GM11168 (cell line): ENCODE measurements at regions not wholly inside any gene's neighbourhood (a gene's known extent, or its start where the extent isn't known, plus 50 kb on each side); places are given as distances from the start of the nearest gene placed in this dataset.

Source experiments
- in situ Hi-C: fragments of 300-500 bp; cut with MboI; formaldehyde crosslinking; loops from one replicate; pipeline ENCODE4 v1.12.0; 2022; ENCODE audit warnings: low sequenced_read_pairs; ENCODE audit not compliant: unreplicated experiment

DNA sequence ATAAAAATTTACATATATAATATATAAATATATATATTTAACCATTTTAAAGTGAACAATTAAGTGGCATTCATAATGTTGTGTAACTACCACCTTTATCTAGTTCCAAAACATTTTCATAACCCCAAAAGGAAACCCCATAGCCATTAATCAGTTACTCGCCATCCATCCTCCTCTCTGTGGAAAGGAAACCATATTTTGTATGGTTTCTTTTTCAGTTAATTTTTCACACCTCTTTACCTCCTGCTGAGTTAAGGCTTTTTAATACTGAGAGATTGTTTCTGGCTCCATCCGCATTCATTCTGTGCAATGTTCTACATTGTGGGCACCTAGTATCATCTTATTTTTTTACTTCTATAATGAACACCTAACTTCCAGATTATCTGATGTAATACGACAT is 512.1 kb downstream of the LMO4 start:
- in situ Hi-C loops, result no loop called here

GRCh38 chr1:87841332-87841731 is 512.7 kb downstream of the LMO4 start:
- in situ Hi-C loops, result no loop called here

DNA sequence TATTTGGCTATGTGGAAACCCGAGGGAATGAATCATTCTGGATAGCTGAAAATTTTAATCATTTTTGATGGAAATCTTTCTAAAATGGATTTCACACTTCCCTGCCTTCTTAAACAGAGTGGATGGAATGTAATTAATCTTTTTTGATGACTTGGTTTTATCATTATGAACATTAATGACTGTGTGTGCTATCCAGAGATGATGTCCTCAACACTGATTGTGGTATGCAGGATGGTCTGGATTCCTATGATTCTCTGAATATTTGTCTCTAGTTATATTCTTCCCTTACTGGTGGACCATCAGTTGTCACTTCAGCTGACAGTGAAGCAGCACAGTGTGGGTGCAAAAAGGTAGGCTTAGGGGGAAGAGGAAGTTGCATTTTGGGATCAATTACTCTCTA is 513.5 kb downstream of the LMO4 start:
- in situ Hi-C loops, result no loop called here

- in situ Hi-C loops, result no loop called here
These were observed 515.6 kb downstream of the LMO4 start for GRCh38 chr1:87844251-87844650.

GRCh38 chr1:87851490-87851889 is 522.8 kb downstream of the LMO4 start:
- in situ Hi-C loops, result no loop called here

GRCh38 chr1:87852410-87853161 is 523.9 kb downstream of the LMO4 start:
- in situ Hi-C loops, result no loop called here

DNA sequence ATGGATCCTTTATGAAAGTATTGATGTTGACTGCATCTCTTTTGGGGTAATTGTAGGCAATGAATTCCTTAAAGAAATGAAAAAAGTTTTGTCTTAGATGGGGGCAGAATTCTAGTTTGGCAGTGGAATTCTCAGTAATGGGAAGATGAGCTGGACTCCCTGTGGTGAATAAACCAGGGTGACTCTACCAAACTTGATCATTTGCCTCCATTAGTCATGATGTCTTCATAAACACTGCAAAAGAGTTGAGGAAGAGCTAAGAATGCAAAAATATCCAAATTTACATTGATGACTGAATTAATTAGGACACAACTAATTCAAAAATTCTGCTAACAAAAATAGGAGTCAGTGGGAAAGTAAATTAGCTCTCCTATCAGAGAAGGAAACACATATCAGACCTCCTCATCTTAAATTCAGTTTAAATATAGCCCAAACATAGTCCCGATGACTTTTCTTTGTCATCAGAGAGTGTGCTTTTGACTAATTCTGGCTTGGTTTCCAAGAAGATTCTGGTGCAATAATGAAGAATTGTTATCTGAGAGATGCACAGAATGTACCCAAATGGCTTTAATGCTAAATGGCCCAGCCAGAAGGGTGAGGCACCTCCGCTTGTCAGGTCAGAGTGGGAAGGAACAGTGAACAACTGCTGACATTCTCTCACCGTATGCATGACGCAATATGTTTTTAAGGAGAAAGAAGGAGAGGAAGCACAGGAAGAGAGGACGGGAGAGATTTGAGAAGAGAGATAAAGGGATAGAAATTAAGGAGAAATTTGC is 525.1 kb downstream of the LMO4 start:
- in situ Hi-C loops, result no loop called here

DNA sequence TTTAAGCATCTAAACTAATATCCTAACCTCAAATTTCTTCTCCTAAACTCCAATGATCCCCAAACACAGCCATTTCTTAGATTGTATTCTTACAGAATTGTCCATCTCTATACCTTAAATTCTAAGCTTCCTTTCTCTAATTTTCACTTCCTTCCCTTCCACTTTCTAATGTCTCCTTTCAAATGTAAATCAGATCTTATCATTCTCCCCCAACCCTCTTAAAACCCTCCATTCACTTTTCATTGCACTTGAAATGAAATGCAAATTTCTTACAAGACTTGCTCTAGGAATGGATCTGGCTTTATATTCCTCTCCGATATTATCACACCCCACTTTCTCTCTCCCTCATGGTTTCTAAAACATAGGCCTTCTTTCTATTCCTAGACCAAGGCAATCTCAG is 534.6 kb downstream of the LMO4 start:
- in situ Hi-C loops, result no loop called here

- in situ Hi-C loops, result no loop called here
These were observed 536.0 kb downstream of the LMO4 start for GRCh38 chr1:87864676-87865075.

GRCh38 chr1:87866416-87866815 is 537.7 kb downstream of the LMO4 start:
- in situ Hi-C loops, result no loop called here

DNA sequence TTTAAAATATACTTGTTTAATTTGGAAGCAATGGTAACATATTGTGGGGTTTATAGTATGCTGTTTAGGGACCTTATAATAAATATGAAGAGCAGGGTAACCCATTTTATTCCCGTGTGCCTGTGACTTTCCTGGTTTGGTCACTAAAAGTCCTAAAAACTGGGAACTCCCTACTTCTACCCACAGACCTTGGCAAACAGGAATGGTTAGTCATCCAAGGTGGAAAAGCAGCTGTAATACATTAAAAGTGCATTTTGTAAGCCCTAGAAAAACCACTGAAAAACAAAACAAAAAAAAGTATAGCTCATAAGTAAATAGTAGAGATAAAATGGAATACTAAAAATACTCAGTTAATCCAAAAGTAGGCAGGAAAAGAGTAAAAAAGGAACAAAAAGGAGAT is 538.9 kb downstream of the LMO4 start:
- in situ Hi-C loops, result no loop called here

- in situ Hi-C loops, result no loop called here
These were observed 540.9 kb downstream of the LMO4 start for GRCh38 chr1:87869567-87869966.

- in situ Hi-C loops, result no loop called here
These were observed 543.5 kb downstream of the LMO4 start for GRCh38 chr1:87872189-87872588.

GRCh38 chr1:87872692-87873091 is 544.0 kb downstream of the LMO4 start:
- in situ Hi-C loops, result no loop called here

DNA sequence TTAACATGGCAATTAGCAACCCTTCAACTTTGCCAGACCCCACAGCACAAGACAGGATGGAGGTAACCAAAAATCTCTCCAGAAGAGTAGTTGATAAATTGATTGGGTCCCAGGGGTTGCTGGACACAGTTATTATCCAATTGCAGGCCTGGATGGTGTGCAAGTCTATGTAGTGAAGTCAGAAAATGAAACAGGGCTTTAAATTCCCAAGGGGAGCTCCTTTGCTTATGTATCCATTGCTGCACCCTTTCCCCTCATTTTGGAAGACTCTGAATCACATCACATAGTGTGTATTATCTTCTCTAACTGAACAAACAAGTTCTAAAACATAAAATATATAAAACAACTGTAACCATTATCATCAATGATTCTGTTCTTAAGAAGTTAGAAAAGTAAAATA is 550.2 kb downstream of the LMO4 start:
- in situ Hi-C loops, result no loop called here

DNA sequence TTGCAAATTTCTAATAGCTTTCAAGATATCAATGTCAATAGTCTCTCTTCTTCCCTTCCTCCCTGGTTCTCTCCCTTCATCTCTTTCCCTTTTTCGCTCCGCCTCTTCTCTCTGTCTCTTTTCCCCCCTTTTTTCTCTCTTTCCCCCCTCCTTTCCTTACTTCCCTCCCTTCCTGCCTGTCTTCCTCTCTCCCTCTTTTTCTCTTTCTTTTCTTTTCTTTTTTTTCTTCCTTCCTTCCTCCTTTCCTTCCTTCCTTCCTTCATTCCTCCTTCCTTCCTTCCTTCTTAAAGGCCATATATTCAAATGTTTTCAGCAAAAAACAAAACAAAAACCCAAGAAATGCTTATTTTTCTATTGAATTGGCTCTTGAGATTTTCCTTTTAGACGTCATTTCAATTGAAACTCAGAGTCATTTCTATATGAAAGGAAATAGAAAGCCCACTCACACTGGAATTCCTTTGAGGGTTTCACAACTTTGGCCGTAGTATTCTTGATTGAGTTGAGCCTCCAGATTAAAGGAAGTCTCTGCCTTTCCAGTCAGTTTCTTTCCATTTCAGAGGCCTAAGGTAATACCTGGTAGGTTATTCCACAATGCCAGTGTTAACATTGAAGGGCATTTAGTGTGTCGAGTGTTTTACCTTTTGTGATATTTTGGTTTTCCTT is 551.5 kb downstream of the LMO4 start:
- in situ Hi-C loops, result no loop called here

DNA sequence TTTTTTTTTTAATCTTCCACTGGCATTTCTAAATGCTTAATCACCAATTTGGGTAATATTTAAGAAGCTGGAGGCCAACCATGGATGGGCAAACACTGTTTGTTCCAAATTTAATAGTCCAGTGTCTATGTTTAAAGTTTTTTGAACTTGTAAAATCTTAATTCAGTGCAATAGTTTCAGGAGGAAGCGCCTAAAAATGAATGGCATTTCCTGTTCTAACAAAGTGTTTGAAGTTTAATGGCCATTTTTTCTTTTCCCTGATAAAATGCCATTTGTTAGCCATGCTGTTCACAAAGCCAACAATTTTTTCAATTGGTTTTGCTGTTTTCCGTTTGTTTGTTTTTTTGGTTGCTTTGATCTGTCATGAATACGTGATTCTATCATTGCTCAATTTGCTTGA is 552.1 kb downstream of the LMO4 start:
- in situ Hi-C loops, result no loop called here

- in situ Hi-C loops, result no loop called here
These were observed 555.2 kb downstream of the LMO4 start for GRCh38 chr1:87883906-87884305.

DNA sequence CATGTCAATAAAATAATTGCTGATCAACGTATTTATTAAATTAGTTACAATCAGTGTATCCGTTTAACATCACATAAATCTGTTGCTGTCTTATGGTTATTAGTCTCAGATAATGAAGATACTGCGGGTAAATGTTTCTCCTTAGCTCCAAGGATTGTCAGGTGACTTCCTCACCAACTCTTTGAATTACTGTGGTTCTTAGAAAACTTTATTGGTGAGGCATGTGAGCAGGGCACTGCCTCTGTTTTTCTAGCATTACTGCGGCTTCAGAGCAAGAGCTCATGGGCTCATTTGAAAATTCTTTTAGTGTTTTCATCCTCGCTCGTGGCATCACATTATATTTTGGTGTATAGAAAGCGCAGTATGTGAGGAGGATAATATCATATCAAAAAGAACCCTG is 555.9 kb downstream of the LMO4 start:
- in situ Hi-C loops, result no loop called here

GRCh38 chr1:87885278-87886025 is 556.8 kb downstream of the LMO4 start:
- in situ Hi-C loops, result no loop called here

DNA sequence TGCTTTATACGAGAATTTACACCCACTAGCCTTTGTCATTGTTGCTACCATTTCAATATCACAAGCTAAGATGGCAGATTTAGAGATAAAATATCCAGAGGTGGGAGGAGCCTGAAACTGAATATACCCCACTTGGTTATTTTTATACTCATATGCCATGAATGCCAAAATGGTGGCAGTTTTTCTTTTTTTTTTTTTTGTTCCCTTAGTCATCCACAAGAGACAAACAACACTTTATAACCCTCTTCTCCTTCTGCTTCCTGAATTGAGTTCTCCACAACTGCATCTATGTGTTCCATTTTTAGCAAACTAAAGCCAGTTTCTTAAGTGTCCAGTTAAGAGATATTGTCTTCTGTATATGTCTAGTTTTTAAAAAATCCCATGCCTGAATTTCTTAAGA is 558.4 kb downstream of the LMO4 start:
- in situ Hi-C loops, result no loop called here
